ENCODE measurements at regions not wholly inside any gene's neighbourhood (a gene's known extent, or its start where the extent isn't known, plus 50 kb on each side); places are given as distances from the start of the nearest gene placed in this dataset.

DNA sequence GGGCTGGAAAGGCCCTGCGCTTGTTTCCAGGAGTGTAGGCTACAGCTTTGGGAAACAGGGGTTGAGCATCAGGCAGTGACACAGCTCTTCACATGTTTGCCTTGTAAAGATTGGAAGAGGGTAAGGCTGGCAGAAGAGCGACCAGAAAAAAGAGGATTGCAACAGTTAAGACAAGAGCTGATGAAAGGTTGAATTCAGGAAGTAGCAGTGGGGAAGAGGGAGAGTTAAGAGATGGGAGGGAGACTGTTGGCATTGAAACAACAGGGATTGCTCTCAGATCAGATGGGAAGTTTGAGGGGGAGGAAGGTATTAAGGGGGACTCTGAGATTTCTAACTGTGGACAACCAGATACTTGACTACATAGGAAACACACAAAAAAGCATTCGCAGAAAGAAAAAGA, 96.9 kb downstream of the CTAGE1 start:
- DNase-seq (ENCODE audit: extremely low read depth, low read depth) = no peak

DNA sequence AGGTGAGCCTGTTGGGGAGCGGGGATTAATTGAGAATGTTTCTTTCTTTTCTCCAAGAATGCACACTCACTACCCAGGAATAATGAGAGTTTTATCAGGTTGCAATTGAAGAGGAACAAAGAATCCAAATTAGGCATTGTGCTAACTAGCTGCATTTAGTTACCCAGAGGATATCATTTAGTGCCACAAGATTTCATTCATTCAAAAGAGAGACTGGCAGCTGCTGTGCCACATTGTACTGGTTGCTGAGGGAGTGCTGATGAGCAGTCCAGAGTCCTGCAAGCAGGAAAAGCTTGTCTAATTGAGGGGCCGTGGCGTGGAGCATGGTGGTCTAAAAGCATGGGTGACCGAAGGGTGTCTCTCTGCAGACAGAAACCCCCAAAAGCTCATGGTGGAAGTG, 97.6 kb downstream of the CTAGE1 start:
- no peak for TF ChIP-seq CTCF (IDR thresholded peaks at IDR 0.05; ENCODE audit: low read depth, low read length, missing control alignments)
- no peak for DNase-seq (ENCODE audit: extremely low read depth, low read depth)
- no peak overlapping the region for H3K4me3 ChIP-seq (replicated peaks; ENCODE audit: low read depth, low read length)

More for the DNA sequence above, 96.9 kb downstream of the CTAGE1 start:
- H3K4me3 ChIP-seq (replicated peaks; ENCODE audit: low read depth, low read length) = no peak overlapping the region
- no peak for TF ChIP-seq CTCF (IDR thresholded peaks at IDR 0.05; ENCODE audit: low read depth, low read length, missing control alignments)

- no peak for DNase-seq (ENCODE audit: extremely low read depth, low read depth)
- no peak overlapping the region for H3K4me3 ChIP-seq (replicated peaks; ENCODE audit: low read depth, low read length)
- TF ChIP-seq CTCF (IDR thresholded peaks at IDR 0.05; ENCODE audit: low read depth, low read length, missing control alignments) = no peak
Observed at GRCh38 chr18:22318745-22319407, 98.8 kb downstream of the CTAGE1 start.

DNA sequence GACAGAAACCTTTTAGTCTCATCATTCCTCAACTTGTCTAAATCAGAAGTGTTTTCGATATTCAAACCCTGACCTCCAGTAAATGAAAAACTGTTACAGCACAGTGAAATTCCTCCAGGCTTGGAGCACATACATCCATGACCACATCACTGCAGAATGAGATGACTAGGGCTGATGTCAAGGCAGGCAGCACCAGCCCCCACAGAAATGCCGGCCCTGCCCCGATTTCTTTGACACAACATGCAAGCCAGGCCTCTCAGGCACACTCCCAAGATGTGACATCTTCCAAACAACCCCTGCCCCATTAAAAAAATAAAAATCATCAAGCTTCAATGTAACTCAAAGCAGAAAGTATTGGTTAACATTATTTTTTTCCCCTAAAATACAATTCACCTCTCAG, 103.3 kb downstream of the CTAGE1 start:
- no peak overlapping the region for H3K4me3 ChIP-seq (replicated peaks; ENCODE audit: low read depth, low read length)
- no peak for DNase-seq (ENCODE audit: extremely low read depth, low read depth)
- TF ChIP-seq CTCF (IDR thresholded peaks at IDR 0.05; ENCODE audit: low read depth, low read length, missing control alignments) = no peak

GRCh38 chr18:22314001-22314400, 103.7 kb downstream of the CTAGE1 start:
- TF ChIP-seq CTCF (IDR thresholded peaks at IDR 0.05; ENCODE audit: low read depth, low read length, missing control alignments) = no peak
- no peak overlapping the region for H3K4me3 ChIP-seq (replicated peaks; ENCODE audit: low read depth, low read length)
- no peak for DNase-seq (ENCODE audit: extremely low read depth, low read depth)

- no peak for TF ChIP-seq CTCF (IDR thresholded peaks at IDR 0.05; ENCODE audit: low read depth, low read length, missing control alignments)
- no peak overlapping the region for H3K4me3 ChIP-seq (replicated peaks; ENCODE audit: low read depth, low read length)
- no peak for DNase-seq (ENCODE audit: extremely low read depth, low read depth)
Observed at GRCh38 chr18:22311301-22311700, 106.4 kb downstream of the CTAGE1 start.

DNA sequence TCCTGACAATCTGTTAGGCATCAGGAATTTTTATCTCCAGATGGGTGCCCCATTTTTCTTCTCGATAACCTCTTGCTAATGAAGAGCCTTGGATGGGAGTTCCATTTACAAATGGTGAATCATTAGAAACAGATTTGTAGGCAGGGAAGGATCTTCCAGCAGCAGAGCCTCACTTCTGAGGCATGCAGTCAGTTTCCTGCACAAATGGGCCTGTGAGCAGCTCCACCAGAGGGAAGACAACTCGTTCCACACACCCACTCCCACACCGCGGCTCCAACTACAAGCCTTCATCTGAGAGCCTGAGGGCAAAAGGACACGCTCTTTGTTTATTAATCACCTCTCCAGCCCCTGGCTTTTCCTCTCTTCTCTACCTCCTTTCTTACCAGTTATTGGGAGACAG, 108.5 kb downstream of the CTAGE1 start:
- no peak overlapping the region for H3K4me3 ChIP-seq (replicated peaks; ENCODE audit: low read depth, low read length)
- no peak for TF ChIP-seq CTCF (IDR thresholded peaks at IDR 0.05; ENCODE audit: low read depth, low read length, missing control alignments)
- DNase-seq (ENCODE audit: extremely low read depth, low read depth) = peak; percentile 14
